ENCODE measurements at regions not wholly inside any gene's neighbourhood (a gene's known extent, or its start where the extent isn't known, plus 50 kb on each side); places are given as distances from the start of the nearest gene placed in this dataset.

GRCh38 chr5:175778951-175779503 is 92.4 kb upstream of the CPLX2 start:
- H3K4me3 ChIP-seq (ENCODE audit: low read depth, low read length): no peak overlapping the region
- TF ChIP-seq CTCF (IDR thresholded peaks at IDR 0.05; ENCODE audit: low read depth, low read length, missing control alignments): no peak
- no peaks in the 10 kb centered on the region for H3K36me3 ChIP-seq (replicated peaks)
- no peaks in the 10 kb centered on the region for H3K27me3 ChIP-seq (replicated peaks)
- in situ Hi-C loops (cut with HindIII; ENCODE audit: low pct_ligation_motif_present, low sequenced_read_pairs): no loop called here
- no peak overlapping the region for H3K27ac ChIP-seq
- DNase-seq: peak; percentile 7

DNA sequence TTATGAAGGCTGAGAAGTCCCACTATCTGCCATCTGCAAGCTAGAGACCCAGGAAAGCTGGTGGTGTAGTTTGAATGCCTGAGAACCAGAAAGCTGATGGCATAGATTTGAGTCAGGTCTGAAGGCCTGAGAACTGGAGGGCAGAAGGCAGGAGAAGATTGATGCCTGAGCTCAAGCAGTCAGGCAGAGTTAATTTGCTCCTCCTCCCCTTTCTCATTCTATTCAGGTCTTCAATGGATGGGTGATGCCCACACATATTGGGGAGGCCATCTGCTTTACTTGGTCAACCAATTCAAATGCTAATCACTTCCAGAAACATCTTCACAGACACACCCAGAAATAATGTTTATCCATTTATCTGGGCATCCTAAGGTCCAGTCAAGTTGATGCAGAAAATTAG is 87.6 kb upstream of the CPLX2 start:
- no peak overlapping the region for H3K27ac ChIP-seq
- no peak for DNase-seq
- no peak overlapping the region for H3K4me3 ChIP-seq (ENCODE audit: low read depth, low read length)
- H3K27me3 ChIP-seq (replicated peaks): no peaks in the 10 kb centered on the region
- in situ Hi-C loops (cut with HindIII; ENCODE audit: low pct_ligation_motif_present, low sequenced_read_pairs): no loop called here
- no peak for TF ChIP-seq CTCF (IDR thresholded peaks at IDR 0.05; ENCODE audit: low read depth, low read length, missing control alignments)
- H3K36me3 ChIP-seq (replicated peaks): no peaks in the 10 kb centered on the region

GRCh38 chr5:175784230-175784629 is 87.1 kb upstream of the CPLX2 start:
- no peak for TF ChIP-seq CTCF (IDR thresholded peaks at IDR 0.05; ENCODE audit: low read depth, low read length, missing control alignments)
- Histone ChIP-seq H3K27me3 (replicated peaks) (no peaks in the 10 kb centered on the region), H3K36me3 (replicated peaks) (no peaks in the 10 kb centered on the region), H3K4me3 (ENCODE audit: low read depth, low read length) (no peak overlapping the region), H3K27ac (no peak overlapping the region)
- DNase-seq: no peak
- in situ Hi-C loops (cut with HindIII; ENCODE audit: low pct_ligation_motif_present, low sequenced_read_pairs): no loop called here

GRCh38 chr5:175785681-175786080 is 85.7 kb upstream of the CPLX2 start:
- in situ Hi-C loops (cut with HindIII; ENCODE audit: low pct_ligation_motif_present, low sequenced_read_pairs): no loop called here
- Histone ChIP-seq H3K27me3 (replicated peaks) (no peaks in the 10 kb centered on the region), H3K27ac (no peak overlapping the region), H3K4me3 (ENCODE audit: low read depth, low read length) (no peak overlapping the region), H3K36me3 (replicated peaks) (no peaks in the 10 kb centered on the region)
- TF ChIP-seq CTCF (IDR thresholded peaks at IDR 0.05; ENCODE audit: low read depth, low read length, missing control alignments): no peak
- no peak for DNase-seq

GRCh38 chr5:175788155-175788787 is 83.1 kb upstream of the CPLX2 start:
- in situ Hi-C loops (cut with HindIII; ENCODE audit: low pct_ligation_motif_present, low sequenced_read_pairs): no loop called here
- Histone ChIP-seq H3K36me3 (replicated peaks) (no peaks in the 10 kb centered on the region), H3K27me3 (replicated peaks) (no peaks in the 10 kb centered on the region), H3K27ac (no peak overlapping the region), H3K4me3 (ENCODE audit: low read depth, low read length) (no peak overlapping the region)
- TF ChIP-seq CTCF (IDR thresholded peaks at IDR 0.05; ENCODE audit: low read depth, low read length, missing control alignments): no peak
- DNase-seq: no peak

DNA sequence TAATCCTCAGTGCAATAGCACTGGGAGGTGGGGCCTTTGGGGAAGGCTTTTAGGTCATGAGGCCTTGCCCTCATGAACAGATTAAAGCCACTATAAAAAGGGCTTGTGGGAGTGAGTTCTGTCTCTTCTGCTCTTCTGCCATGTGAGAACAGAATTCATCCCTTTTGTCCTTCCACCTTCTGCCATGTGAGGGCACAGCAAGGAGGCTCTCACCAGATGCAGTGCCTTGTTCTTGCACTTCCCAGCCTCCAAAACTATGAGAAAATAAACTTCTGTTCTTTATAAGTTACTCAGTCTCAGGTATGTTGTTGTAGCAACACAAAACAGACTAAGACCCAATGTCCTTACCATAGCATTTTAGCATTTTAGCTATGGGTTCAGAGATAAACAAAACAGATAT is 81.7 kb upstream of the CPLX2 start:
- in situ Hi-C loops (cut with HindIII; ENCODE audit: low pct_ligation_motif_present, low sequenced_read_pairs): no loop called here
- H3K27me3 ChIP-seq (replicated peaks): no peaks in the 10 kb centered on the region
- H3K4me3 ChIP-seq (ENCODE audit: low read depth, low read length): no peak overlapping the region
- no peaks in the 10 kb centered on the region for H3K36me3 ChIP-seq (replicated peaks)
- DNase-seq: no peak
- no peak for TF ChIP-seq CTCF (IDR thresholded peaks at IDR 0.05; ENCODE audit: low read depth, low read length, missing control alignments)
- no peak overlapping the region for H3K27ac ChIP-seq

All from brain microvascular endothelial cell (primary cell).